Kidney epithelial cell (primary cell): ENCODE measurements at regions not wholly inside any gene's neighbourhood (a gene's known extent, or its start where the extent isn't known, plus 50 kb on each side); places are given as distances from the start of the nearest gene placed in this dataset.

Experiments used
- DNase-seq: peaks from one replicate; pipeline ENCODE4 v3.0.0-alpha.2; 2010; ENCODE audit warnings: low read depth
- H3K27me3 ChIP-seq: 2 replicates; pipeline ENCODE4 v1.6.0; 2011; ENCODE audit warnings: low read length; ENCODE audit not compliant: control insufficient read depth, insufficient read depth
- H3K36me3 ChIP-seq: 2 replicates; pipeline ENCODE4 v1.5.1; 2011; ENCODE audit warnings: low read length; ENCODE audit not compliant: control insufficient read depth, insufficient read depth
- H3K4me3 ChIP-seq: 2 replicates; pipeline ENCODE4 v1.5.1; 2011; ENCODE audit warnings: low read depth, mild to moderate bottlenecking, control low read depth, low read length
- TF ChIP-seq, protein P1 (sequence below): IDR thresholded peaks from 2 replicates; pipeline ENCODE4 v1.5.1; 2011; ENCODE audit warnings: mild to moderate bottlenecking, moderate library complexity, low read length, control low read depth, inconsistent platforms; ENCODE audit not compliant: insufficient read depth, poor library complexity, severe bottlenecking

- Histone ChIP-seq H3K4me3 (no peak overlapping the region), H3K36me3 (no peaks in the 10 kb centered on the region), H3K27me3 (no peaks in the 10 kb centered on the region)
- TF ChIP-seq, protein P1, sequence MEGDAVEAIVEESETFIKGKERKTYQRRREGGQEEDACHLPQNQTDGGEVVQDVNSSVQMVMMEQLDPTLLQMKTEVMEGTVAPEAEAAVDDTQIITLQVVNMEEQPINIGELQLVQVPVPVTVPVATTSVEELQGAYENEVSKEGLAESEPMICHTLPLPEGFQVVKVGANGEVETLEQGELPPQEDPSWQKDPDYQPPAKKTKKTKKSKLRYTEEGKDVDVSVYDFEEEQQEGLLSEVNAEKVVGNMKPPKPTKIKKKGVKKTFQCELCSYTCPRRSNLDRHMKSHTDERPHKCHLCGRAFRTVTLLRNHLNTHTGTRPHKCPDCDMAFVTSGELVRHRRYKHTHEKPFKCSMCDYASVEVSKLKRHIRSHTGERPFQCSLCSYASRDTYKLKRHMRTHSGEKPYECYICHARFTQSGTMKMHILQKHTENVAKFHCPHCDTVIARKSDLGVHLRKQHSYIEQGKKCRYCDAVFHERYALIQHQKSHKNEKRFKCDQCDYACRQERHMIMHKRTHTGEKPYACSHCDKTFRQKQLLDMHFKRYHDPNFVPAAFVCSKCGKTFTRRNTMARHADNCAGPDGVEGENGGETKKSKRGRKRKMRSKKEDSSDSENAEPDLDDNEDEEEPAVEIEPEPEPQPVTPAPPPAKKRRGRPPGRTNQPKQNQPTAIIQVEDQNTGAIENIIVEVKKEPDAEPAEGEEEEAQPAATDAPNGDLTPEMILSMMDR, result no peak
- DNase-seq, result no peak
Observed at GRCh38 chr9:108275906-108276305, 579.9 kb downstream of the ACTL7B start.

- no peaks in the 10 kb centered on the region for H3K27me3 ChIP-seq
- TF ChIP-seq, protein P1, result no peak
- H3K36me3 ChIP-seq, result no peaks in the 10 kb centered on the region
- no peak overlapping the region for H3K4me3 ChIP-seq
- no peak for DNase-seq
Observed at GRCh38 chr9:108274971-108275370, 580.8 kb downstream of the ACTL7B start.

DNA sequence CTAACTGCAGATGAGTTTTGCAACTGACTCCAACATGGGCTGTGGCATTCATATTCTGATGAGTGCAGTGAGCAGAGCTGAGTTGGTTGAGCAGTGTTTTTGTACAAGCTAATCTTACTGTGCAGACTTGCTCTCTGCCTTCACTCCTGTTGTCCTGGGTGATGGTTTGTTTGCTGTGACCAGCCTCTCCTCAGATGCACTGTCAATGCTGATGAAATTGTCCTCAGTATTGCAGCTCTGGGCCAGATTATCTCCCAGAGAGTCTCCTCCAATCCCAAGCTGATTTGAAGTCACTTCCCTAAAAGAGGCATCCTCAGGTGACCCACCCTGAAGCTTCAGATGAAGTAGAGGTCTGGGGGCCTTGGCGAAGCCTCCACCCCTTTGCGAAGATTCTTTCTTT lies 581.8 kb downstream of the ACTL7B start:
- Histone ChIP-seq H3K36me3 (no peaks in the 10 kb centered on the region), H3K4me3 (no peak overlapping the region), H3K27me3 (no peaks in the 10 kb centered on the region)
- DNase-seq, result no peak
- TF ChIP-seq, protein P1, result no peak

- TF ChIP-seq, protein P1, result peak; percentile 65
- Histone ChIP-seq H3K27me3 (no peaks in the 10 kb centered on the region), H3K36me3 (no peaks in the 10 kb centered on the region), H3K4me3 (peak overlapping the region; percentile 0)
- no peak for DNase-seq
Observed at GRCh38 chr9:108272349-108272899, 583.4 kb downstream of the ACTL7B start.

DNA sequence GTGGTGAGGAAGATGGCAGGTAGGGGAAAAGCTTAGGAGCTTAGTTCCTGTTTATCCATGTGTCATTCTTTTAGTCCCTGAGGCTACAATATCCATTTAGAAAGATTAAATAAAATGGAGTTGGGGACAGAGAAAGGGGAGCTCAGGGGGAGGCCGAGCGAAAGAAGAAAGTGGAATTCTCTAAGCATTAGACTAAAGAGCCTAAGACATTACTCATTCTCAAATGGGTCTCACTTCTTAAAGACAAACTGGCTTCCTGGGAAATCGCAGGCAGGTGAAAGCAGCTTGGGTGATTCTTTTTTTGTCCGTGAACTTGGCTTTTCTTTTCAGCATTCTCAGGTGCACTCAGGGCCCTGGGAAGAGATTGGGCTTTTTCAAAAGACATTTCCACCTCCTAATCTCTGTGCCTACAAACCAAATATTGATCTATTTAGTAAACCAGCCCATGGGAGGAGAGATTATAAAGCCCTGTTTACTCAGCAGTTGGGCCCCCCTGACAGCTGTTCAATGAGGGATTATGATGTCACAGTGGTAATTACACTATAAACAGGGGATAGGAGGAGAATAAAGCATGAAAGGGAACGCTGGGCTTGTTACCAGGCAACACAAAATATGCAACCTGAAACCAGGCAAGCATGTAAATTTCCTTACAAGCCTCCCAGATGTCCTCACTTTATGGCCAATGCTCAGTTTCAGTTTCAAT lies 584.0 kb downstream of the ACTL7B start:
- TF ChIP-seq, protein P1, result no peak
- peak; percentile 75 for DNase-seq
- no peaks in the 10 kb centered on the region for H3K27me3 ChIP-seq
- H3K4me3 ChIP-seq, result no peak overlapping the region
- no peaks in the 10 kb centered on the region for H3K36me3 ChIP-seq

- TF ChIP-seq, protein P1, result no peak
- Histone ChIP-seq H3K27me3 (no peaks in the 10 kb centered on the region), H3K36me3 (no peaks in the 10 kb centered on the region), H3K4me3 (no peak overlapping the region)
- DNase-seq, result no peak
Observed at GRCh38 chr9:108271236-108271635, 584.5 kb downstream of the ACTL7B start.
